Spinal cord (tissue), 9 donors: ENCODE measurements at regions not wholly inside any gene's neighbourhood (a gene's known extent, or its start where the extent isn't known, plus 50 kb on each side); places are given as distances from the start of the nearest gene placed in this dataset.
A peak's percentile ranks its signal among the peaks of the same experiment; 100 is the strongest.
"Not testable (repeated sequence)": the region's sequence is repeated elsewhere in the genome, so short reads cannot be mapped to it uniquely, and the experiment has no call there.

Source experiments
- DNase-seq, 6 donors: peaks; one replicate each; pipeline versions ENCODE4 v3.0.0 to v3.0.0-alpha.2; 2013 to 2015; ENCODE audit warnings: low spot score in 6 of 6, low read depth in 4 of 6
- H3K27ac ChIP-seq: one replicate; pipeline ENCODE4 v1.5.1; 2013; ENCODE audit warnings: low read depth, low read length, control low read depth
- H3K27me3 ChIP-seq: one replicate; pipeline ENCODE4 v1.6.1; 2013; ENCODE audit warnings: low read length; ENCODE audit not compliant: control insufficient read depth, insufficient read depth
- H3K36me3 ChIP-seq: one replicate; pipeline ENCODE4 v1.6.1; 2013; ENCODE audit warnings: low read length; ENCODE audit not compliant: control insufficient read depth, insufficient read depth
- H3K4me1 ChIP-seq: one replicate; pipeline ENCODE4 v1.6.1; 2013; ENCODE audit warnings: low read length; ENCODE audit not compliant: control insufficient read depth, insufficient read depth
- H3K4me3 ChIP-seq: one replicate; pipeline ENCODE4 v1.5.1; 2013; ENCODE audit warnings: low read depth, low read length, control low read depth
- H3K9me3 ChIP-seq: one replicate; pipeline ENCODE4 v1.6.1; 2013; ENCODE audit warnings: low read length; ENCODE audit not compliant: control insufficient read depth, insufficient read depth
- WGBS: methylation state at CpG from one replicate; pipeline ENCODE4 v1.1.5; 2013; ENCODE audit warnings: missing lambda C conversion rate; ENCODE audit not compliant: insufficient coverage; 5-methylcytosine and 5-hydroxymethylcytosine counted together
- donor health status: healthy.

DNA sequence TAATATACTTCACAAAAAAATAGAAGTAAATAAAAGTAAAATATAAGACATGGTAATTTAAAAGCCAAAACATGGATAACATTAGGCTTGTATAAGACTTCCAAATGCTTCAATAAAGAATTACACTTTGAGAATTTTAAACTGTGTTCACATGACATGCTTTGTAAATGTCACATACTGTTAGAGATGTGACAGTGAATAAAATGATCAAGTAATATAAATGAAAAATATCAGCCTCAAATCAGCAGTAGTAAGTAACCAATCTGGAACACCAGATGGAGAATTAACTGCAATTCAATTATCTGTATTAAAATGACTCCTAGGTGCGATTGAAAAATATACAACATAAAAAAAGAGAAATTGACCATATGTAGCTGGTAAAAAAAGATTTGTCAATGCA, 1260.8 kb downstream of the BRINP3 start:
- no peak overlapping the region for H3K27ac ChIP-seq
- no peaks in the 10 kb centered on the region for H3K9me3 ChIP-seq
- H3K4me3 ChIP-seq = no peak overlapping the region
- WGBS = no CpG with 5 or more reads among the region's 1 CpG
- DNase-seq = peak in 2 of 6 donors; percentile 2 to 58
- H3K27me3 ChIP-seq = no peaks in the 10 kb centered on the region
- no peaks in the 10 kb centered on the region for H3K4me1 ChIP-seq
- no peaks in the 10 kb centered on the region for H3K36me3 ChIP-seq

DNA sequence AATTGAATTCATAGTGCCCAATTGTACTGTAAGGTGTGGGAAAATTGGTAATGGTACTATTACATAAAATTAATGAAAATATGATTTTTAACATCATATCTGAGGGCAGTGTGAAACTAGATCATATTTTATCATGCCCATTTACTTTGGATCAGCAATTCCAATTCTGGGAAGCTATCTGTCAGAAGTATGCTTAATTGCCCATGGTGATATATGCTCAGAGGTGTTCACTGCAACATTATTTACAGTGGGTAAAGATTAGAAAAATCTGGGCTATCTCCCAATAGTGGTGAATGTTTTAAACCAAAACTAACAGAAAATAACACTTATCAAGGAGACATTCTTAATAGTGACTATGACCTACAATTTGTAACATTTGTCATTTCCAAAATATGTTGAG, 1260.0 kb downstream of the BRINP3 start:
- no peaks in the 10 kb centered on the region for H3K9me3 ChIP-seq
- DNase-seq = no peak
- H3K36me3 ChIP-seq = no peaks in the 10 kb centered on the region
- H3K4me1 ChIP-seq = no peaks in the 10 kb centered on the region
- H3K27ac ChIP-seq = no peak overlapping the region
- no peaks in the 10 kb centered on the region for H3K27me3 ChIP-seq
- no peak overlapping the region for H3K4me3 ChIP-seq

DNA sequence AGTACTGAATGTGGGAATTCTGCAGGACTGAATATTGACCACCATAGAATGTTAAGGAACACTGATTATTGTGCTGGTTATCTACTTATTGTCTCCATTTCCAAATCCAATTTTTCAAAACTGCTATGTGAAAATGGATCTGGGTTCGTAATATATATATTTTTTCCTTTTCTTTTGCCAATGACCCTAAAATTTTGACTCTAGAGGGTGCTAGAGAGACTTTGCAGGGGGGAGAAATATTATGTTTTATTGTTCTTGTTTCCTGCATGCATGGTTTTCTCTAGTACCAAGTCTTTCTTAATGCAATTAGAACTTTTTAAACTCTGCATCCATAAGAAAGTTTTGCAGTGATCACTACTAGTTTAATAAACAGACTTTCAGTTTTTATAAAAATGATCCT, 1256.9 kb downstream of the BRINP3 start:
- Histone ChIP-seq H3K36me3 (no peaks in the 10 kb centered on the region), H3K27me3 (no peaks in the 10 kb centered on the region), H3K9me3 (no peaks in the 10 kb centered on the region), H3K27ac (no peak overlapping the region), H3K4me1 (no peaks in the 10 kb centered on the region), H3K4me3 (no peak overlapping the region)
- no peak for DNase-seq
- WGBS = no CpG with 5 or more reads among the region's 1 CpG

DNA sequence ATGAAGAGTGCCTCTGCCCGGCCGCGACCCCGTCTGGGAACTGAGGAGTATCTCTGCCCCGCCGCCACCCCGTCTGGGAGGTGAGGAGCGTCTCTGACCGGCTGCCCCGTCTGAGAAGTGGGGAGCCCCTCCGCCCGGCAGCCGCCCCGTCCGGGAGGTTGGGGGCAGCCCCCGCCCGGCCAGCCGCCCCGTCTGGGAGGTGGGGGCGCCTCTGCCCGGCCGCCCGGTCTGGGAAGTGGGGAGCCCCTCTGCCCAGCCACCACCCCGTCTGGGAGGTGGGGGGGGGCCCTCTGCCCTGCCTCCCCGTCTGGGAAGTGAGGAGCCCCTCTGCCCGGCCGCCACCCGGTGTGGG, 1251.9 kb downstream of the BRINP3 start:
- H3K27me3 ChIP-seq, H3K4me3 ChIP-seq, H3K27ac ChIP-seq, DNase-seq, H3K9me3 ChIP-seq, H3K36me3 ChIP-seq, H3K4me1 ChIP-seq: not testable (repeated sequence)
- WGBS = 97% methylated on average over 20 of the region's 28 CpGs

DNA sequence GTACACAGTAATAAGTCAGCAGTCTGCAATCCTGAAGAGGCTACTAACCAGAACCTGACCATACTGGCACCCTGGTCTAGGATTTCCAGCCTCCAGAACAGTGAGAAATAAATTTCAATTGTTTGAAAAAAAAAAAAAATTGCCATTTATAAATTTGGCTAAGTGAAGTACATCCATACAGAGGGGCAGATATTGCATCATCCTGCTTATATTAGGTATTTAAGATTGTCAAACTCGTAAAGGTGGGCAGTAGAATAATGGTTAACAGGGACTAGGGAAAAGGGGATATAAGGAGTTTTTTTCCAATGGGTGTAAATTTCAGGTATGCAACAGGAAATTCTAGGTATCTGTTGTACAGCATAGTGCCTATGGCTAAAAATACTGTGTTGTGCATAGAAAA, 1250.9 kb downstream of the BRINP3 start:
- H3K9me3 ChIP-seq = no peaks in the 10 kb centered on the region
- no peak overlapping the region for H3K27ac ChIP-seq
- no peaks in the 10 kb centered on the region for H3K27me3 ChIP-seq
- no peak for DNase-seq
- no peak overlapping the region for H3K4me3 ChIP-seq
- WGBS = 100% methylated on average over 1 of the region's 1 CpG
- H3K4me1 ChIP-seq = no peaks in the 10 kb centered on the region
- H3K36me3 ChIP-seq = no peaks in the 10 kb centered on the region

DNA sequence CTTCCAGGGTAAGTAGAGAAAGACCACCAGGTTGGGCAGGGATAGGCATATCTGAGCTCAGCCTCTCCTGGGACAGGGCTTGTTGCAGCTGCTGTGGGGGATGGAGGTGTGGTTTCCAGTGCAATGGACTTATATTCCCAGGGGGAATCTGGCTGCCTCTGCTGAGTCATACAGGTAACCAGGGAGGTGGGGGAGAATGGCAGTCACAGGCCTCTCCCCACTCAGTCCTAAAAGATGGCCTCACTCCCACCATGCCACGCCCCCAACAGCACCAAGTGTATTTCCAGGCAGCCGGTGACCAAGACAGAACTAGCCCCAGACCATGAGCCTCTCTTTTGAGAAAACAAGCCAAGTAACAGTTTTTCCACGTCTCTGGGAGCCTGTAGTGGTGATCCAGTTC, 1240.7 kb downstream of the BRINP3 start:
- no peaks in the 10 kb centered on the region for H3K27me3 ChIP-seq
- H3K4me1 ChIP-seq = no peaks in the 10 kb centered on the region
- DNase-seq = no peak
- no peak overlapping the region for H3K4me3 ChIP-seq
- H3K27ac ChIP-seq = no peak overlapping the region
- H3K9me3 ChIP-seq = no peaks in the 10 kb centered on the region
- H3K36me3 ChIP-seq = no peaks in the 10 kb centered on the region
- 97% methylated on average over 3 of the region's 3 CpGs for WGBS

DNA sequence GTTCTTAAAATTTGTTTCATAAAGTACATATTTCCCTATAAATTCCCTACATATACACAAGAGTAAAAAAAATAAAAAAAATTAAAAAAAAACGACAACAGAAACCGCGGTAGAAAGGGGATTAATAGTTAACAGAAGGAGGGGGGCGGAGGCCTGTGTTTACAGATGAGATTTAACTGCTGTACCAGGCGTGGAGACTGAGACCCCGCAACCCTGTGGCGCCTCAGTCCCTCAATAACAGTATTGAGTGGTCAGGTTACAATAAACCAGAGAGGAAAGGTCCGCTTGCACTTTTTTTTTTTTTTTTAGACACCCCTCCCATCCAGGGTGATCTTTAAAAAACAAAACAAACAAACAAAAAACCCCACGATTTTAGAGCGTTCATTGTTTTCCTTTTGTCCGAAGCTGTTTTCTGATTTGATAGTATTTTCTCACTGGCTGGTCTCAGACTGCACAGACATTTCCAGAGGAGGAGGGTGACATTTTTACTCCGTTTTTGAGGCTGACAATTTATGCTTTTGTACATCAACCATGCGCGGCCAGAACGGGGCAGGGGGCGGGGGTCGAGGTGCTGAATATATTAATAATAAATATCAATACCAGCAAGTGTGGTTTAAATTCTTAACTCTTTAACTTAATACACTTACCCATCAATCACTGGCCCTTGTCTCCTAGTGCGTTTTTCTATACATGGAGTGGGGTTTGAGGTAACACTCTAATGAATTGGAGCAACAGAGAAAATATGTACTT, 1223.9 kb downstream of the BRINP3 start:
- Histone ChIP-seq H3K36me3 (no peaks in the 10 kb centered on the region), H3K4me1 (no peaks in the 10 kb centered on the region), H3K27me3 (no peaks in the 10 kb centered on the region), H3K9me3 (no peaks in the 10 kb centered on the region), H3K27ac (no peak overlapping the region), H3K4me3 (no peak overlapping the region)
- DNase-seq = no peak
- 91% methylated on average over 8 of the region's 18 CpGs for WGBS

DNA sequence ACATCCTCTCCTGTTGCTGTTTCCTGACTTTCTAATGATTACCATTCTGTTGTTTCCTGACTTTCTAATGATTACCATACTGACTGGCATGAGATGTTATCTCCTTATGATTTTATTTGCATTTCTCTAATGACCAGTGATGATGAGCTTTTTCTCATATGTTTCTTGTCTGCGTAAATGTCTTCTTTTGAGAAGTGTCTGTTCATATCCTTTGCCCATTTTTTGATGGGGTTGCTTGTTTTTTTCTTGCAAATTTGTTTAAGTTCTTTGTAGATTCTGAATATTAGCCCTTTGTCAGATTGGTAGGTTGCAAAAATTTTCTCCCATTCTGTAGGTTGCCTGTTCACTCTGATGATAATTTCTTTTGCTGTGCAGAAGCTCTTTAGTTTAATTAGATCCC, 1216.5 kb downstream of the BRINP3 start:
- H3K27me3 ChIP-seq, H3K4me1 ChIP-seq, H3K4me3 ChIP-seq, H3K27ac ChIP-seq, DNase-seq, H3K9me3 ChIP-seq, H3K36me3 ChIP-seq: not testable (repeated sequence)
- no CpG with 5 or more reads among the region's 1 CpG for WGBS

DNA sequence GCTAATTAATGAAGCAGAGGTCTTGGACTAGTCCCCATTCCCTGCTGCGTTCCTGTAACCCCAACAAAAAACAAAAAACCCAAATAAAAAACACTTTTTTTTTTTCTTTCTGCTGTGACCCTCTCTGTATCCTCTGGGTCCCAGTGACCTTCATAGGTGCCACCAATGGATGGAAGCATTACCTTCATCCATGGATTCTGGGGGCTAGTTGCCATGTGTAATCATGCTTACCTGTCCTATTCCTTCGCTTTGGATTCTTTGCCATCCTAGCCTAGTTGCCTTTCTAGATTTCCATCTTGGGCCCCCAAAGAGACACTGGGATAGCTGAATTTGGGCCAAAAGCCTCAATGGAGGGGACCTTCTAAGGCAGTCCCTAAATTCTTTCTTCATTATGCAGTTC, 1208.7 kb downstream of the BRINP3 start:
- 91% methylated on average over 1 of the region's 2 CpGs for WGBS
- H3K27me3 ChIP-seq = no peaks in the 10 kb centered on the region
- H3K4me1 ChIP-seq = no peaks in the 10 kb centered on the region
- no peak overlapping the region for H3K27ac ChIP-seq
- peak in 2 of 6 donors; percentile 6 to 7 for DNase-seq
- H3K9me3 ChIP-seq = peaks cover 9% of the 10 kb centered on the region
- H3K4me3 ChIP-seq = no peak overlapping the region
- H3K36me3 ChIP-seq = no peaks in the 10 kb centered on the region

DNA sequence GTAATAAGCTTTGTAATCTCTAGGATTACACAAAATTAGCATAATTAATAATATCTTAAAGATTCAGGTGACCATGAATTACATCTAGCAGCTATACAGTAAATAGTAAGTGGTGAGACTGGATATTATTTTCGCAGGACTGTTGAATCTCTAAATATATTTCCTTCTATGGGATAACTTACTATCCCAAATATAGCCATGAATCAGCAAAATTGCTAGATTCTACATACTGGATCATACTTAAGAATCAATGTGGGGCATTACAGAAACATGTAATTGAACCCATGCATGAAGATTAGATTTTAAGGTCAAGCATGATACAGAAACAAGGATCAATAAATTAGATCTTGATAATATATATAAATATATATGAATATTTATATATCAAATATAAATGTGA, 1203.4 kb downstream of the BRINP3 start:
- no peaks in the 10 kb centered on the region for H3K36me3 ChIP-seq
- no peaks in the 10 kb centered on the region for H3K27me3 ChIP-seq
- no peaks in the 10 kb centered on the region for H3K9me3 ChIP-seq
- H3K4me3 ChIP-seq = no peak overlapping the region
- DNase-seq = no peak
- WGBS = no CpG with 5 or more reads among the region's 1 CpG
- H3K4me1 ChIP-seq = no peaks in the 10 kb centered on the region
- no peak overlapping the region for H3K27ac ChIP-seq
